ENCODE measurements at regions not wholly inside any gene's neighbourhood (a gene's known extent, or its start where the extent isn't known, plus 50 kb on each side); places are given as distances from the start of the nearest gene placed in this dataset.
"Not testable (repeated sequence)": the region's sequence is repeated elsewhere in the genome, so short reads cannot be mapped to it uniquely, and the experiment has no call there.

DNA sequence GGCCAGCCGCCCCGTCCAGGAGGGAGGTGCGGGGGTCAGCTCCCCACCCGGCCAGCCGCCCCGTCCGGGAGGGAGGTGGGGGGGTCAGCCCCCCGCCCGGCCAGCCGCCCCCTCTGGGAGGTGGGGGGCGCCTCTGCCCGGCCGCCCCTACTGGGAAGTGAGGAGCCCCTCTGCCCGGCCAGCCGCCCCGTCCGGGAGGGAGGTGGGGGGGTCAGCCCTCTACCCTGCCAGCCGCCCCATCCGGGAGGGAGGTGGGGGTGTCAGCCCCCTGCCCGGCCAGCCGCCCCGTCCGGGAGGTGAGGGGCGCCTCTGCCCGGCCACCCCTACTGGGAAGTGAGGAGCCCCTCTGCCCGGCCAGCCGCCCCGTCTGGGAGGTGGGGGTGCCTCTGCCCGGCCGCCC is 61.5 kb upstream of the LMCD1 start:
- H3K9ac ChIP-seq (ENCODE audit: low read length); H3K36me3 ChIP-seq (ENCODE audit: insufficient read depth, low read length): not testable (repeated sequence)

DNA sequence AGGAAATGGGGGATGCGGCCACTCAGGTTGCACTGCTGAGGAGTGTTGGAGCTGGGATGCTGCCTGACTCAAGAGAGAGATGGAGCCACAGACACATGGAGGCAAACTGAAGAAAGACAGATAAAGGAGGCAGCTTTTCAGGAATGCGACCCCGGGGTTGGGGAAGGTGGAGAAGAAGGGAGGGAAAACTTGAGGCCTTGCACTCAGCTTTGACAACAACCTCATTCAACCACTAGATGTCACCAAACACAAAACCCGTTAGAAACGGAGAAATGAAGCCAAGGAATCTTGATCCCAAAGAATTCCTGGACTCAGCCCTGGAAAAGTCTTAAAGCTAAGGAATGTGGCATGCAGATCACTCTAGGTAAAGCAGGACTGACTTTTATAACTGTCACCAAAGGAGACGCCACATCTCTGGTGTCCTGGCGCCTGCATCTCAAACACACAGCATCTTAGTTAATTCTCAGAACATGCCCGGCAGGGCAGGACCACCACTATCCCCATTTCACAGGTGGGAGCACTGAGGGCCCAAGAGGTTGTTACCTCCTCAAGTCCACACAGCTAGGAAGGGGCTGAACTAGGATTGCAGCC is 59.6 kb upstream of the LMCD1 start:
- Histone ChIP-seq H3K4me1 (ENCODE audit: insufficient read depth, low read length) (peaks cover 28% of the 10 kb centered on the region), H3K27me3 (ENCODE audit: control insufficient read depth in 1 of 2, insufficient read depth in 2 of 2, low read length in 2 of 2) (no peaks in the 10 kb centered on the region), H3K9ac (ENCODE audit: low read length) (no peak overlapping the region), H3K9me3 (ENCODE audit: low read length) (no peaks in the 10 kb centered on the region), H3K36me3 (ENCODE audit: insufficient read depth, low read length) (no peaks in the 10 kb centered on the region), H3K4me3 (ENCODE audit: low read depth in 1 of 2, low read length in 2 of 2) (no peak overlapping the region), H3K27ac (ENCODE audit: low read depth, low read length) (no peak overlapping the region)

More for the DNA sequence above, 61.5 kb upstream of the LMCD1 start:
- H3K4me3 ChIP-seq (ENCODE audit: low read depth in 1 of 2, low read length in 2 of 2); H3K27me3 ChIP-seq (ENCODE audit: control insufficient read depth in 1 of 2, insufficient read depth in 2 of 2, low read length in 2 of 2); H3K9me3 ChIP-seq (ENCODE audit: low read length); H3K27ac ChIP-seq (ENCODE audit: low read depth, low read length): not testable (repeated sequence)
- peaks cover 21% of the 10 kb centered on the region for H3K4me1 ChIP-seq (ENCODE audit: insufficient read depth, low read length)

GRCh38 chr3:8442993-8443650 is 58.5 kb upstream of the LMCD1 start:
- no peak overlapping the region for H3K27ac ChIP-seq (ENCODE audit: low read depth, low read length)
- peaks cover 28% of the 10 kb centered on the region for H3K4me1 ChIP-seq (ENCODE audit: insufficient read depth, low read length)
- no peaks in the 10 kb centered on the region for H3K36me3 ChIP-seq (ENCODE audit: insufficient read depth, low read length)
- no peak overlapping the region for H3K4me3 ChIP-seq (ENCODE audit: low read depth in 1 of 2, low read length in 2 of 2)
- no peak overlapping the region for H3K9ac ChIP-seq (ENCODE audit: low read length)
- H3K27me3 ChIP-seq (ENCODE audit: control insufficient read depth in 1 of 2, insufficient read depth in 2 of 2, low read length in 2 of 2): no peaks in the 10 kb centered on the region
- H3K9me3 ChIP-seq (ENCODE audit: low read length): no peaks in the 10 kb centered on the region

DNA sequence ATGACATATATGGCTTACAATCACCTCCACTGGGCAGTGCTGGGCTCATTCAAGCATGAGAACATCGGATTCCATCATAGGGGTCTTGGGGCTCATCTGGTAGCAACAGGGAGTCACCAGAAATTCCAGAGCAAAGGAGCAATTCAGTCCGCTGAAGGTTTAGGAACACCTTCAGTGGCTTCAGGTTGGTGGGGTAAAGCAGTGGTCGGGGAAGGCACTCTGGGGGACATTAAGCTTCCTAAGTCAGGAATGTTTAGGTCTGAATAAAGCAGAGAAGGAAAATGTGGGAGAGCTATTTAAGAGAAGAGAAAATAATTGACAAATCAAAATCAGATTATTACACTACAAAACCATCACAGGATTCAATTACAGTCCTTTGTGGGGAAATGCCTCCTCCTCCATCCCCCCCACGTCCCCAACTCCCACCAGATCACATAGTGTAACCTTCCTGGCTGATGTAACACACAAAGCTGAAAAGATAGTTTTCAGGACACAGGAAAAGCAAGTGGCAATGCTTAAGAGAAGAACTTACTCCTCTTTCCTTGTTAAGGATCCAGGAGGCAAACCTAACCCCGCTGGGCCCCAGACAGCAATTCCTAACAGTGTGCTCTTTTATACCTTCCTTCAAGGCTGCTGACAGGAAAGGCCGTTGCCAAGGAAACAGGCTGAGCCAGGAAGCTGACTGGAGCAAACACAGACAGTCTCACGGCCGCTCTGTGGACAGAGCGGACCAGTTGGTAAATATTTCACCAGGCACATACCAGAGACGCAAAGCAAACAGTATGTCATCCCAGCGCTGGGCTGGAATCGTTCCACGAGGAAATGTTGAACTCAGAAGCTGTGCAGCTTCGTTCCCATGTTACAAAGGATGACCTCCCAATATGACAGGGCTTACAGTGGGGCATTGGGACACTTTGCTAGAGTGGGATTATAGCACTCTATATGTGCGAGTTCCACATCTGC is 57.5 kb upstream of the LMCD1 start:
- no peak overlapping the region for H3K9ac ChIP-seq (ENCODE audit: low read length)
- no peaks in the 10 kb centered on the region for H3K9me3 ChIP-seq (ENCODE audit: low read length)
- H3K4me3 ChIP-seq (ENCODE audit: low read depth in 1 of 2, low read length in 2 of 2): no peak overlapping the region

GRCh38 chr3:8444883-8445282 is 56.7 kb upstream of the LMCD1 start:
- H3K9me3 ChIP-seq (ENCODE audit: low read length): no peaks in the 10 kb centered on the region
- no peak overlapping the region for H3K27ac ChIP-seq (ENCODE audit: low read depth, low read length)
- H3K4me3 ChIP-seq (ENCODE audit: low read depth in 1 of 2, low read length in 2 of 2): no peak overlapping the region
- peaks cover 28% of the 10 kb centered on the region for H3K4me1 ChIP-seq (ENCODE audit: insufficient read depth, low read length)
- H3K9ac ChIP-seq (ENCODE audit: low read length): no peak overlapping the region
- no peaks in the 10 kb centered on the region for H3K36me3 ChIP-seq (ENCODE audit: insufficient read depth, low read length)
- no peaks in the 10 kb centered on the region for H3K27me3 ChIP-seq (ENCODE audit: control insufficient read depth in 1 of 2, insufficient read depth in 2 of 2, low read length in 2 of 2)

More for the DNA sequence above, 57.5 kb upstream of the LMCD1 start:
- H3K27me3 ChIP-seq (ENCODE audit: control insufficient read depth in 1 of 2, insufficient read depth in 2 of 2, low read length in 2 of 2): no peaks in the 10 kb centered on the region
- no peaks in the 10 kb centered on the region for H3K36me3 ChIP-seq (ENCODE audit: insufficient read depth, low read length)
- H3K4me1 ChIP-seq (ENCODE audit: insufficient read depth, low read length): peaks cover 28% of the 10 kb centered on the region
- H3K27ac ChIP-seq (ENCODE audit: low read depth, low read length): no peak overlapping the region

DNA sequence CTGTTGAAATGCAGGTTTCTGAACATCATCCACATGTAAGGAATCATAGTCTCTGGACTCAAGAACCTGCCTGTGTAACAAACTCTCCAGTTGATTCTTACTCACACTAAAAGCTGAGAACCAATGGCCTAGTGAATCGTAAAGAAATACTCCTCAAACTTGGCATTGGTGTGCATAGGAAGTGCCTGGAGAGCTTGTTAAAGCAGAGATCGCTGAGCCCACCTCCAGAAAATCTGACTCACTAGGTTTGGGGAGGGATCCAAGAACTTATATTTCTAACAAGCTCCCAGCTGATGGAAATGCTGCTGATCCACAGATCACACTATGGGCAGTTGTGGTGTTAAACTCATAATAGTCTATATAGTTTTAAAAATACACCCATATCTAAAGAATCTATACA is 55.8 kb upstream of the LMCD1 start:
- Histone ChIP-seq H3K9me3 (ENCODE audit: low read length) (no peaks in the 10 kb centered on the region), H3K4me1 (ENCODE audit: insufficient read depth, low read length) (peaks cover 28% of the 10 kb centered on the region), H3K4me3 (ENCODE audit: low read depth in 1 of 2, low read length in 2 of 2) (no peak overlapping the region), H3K9ac (ENCODE audit: low read length) (no peak overlapping the region), H3K36me3 (ENCODE audit: insufficient read depth, low read length) (no peaks in the 10 kb centered on the region), H3K27me3 (ENCODE audit: control insufficient read depth in 1 of 2, insufficient read depth in 2 of 2, low read length in 2 of 2) (no peaks in the 10 kb centered on the region), H3K27ac (ENCODE audit: low read depth, low read length) (no peak overlapping the region)

DNA sequence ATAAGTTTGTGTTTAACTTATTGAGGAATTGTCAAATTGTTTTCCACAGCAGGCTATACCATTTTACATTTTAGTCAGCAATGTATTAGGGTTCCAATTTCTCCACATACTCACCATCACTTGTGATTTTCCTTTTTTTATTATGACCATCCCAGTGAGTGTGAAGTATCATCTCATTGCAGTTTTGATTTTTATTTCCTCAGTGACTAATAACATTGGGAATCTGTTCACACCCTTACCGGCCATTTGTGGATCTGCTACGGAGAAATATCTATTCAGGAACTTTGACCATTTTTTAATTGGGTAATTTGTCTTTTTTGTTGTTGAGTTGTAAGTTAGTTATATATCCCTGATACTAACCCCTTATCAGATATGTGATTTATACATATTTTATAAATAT is 54.8 kb upstream of the LMCD1 start:
- H3K36me3 ChIP-seq (ENCODE audit: insufficient read depth, low read length): no peaks in the 10 kb centered on the region
- no peak overlapping the region for H3K27ac ChIP-seq (ENCODE audit: low read depth, low read length)
- H3K27me3 ChIP-seq (ENCODE audit: control insufficient read depth in 1 of 2, insufficient read depth in 2 of 2, low read length in 2 of 2): no peaks in the 10 kb centered on the region
- no peaks in the 10 kb centered on the region for H3K9me3 ChIP-seq (ENCODE audit: low read length)
- H3K9ac ChIP-seq (ENCODE audit: low read length): no peak overlapping the region
- peaks cover 28% of the 10 kb centered on the region for H3K4me1 ChIP-seq (ENCODE audit: insufficient read depth, low read length)
- no peak overlapping the region for H3K4me3 ChIP-seq (ENCODE audit: low read depth in 1 of 2, low read length in 2 of 2)

GRCh38 chr3:8450618-8451017 is 51.0 kb upstream of the LMCD1 start:
- no peaks in the 10 kb centered on the region for H3K9me3 ChIP-seq (ENCODE audit: low read length)
- no peak overlapping the region for H3K9ac ChIP-seq (ENCODE audit: low read length)
- no peak overlapping the region for H3K4me3 ChIP-seq (ENCODE audit: low read depth in 1 of 2, low read length in 2 of 2)
- peaks cover 3% of the 10 kb centered on the region for H3K4me1 ChIP-seq (ENCODE audit: insufficient read depth, low read length)
- H3K27ac ChIP-seq (ENCODE audit: low read depth, low read length): no peak overlapping the region
- no peaks in the 10 kb centered on the region for H3K36me3 ChIP-seq (ENCODE audit: insufficient read depth, low read length)
- no peaks in the 10 kb centered on the region for H3K27me3 ChIP-seq (ENCODE audit: control insufficient read depth in 1 of 2, insufficient read depth in 2 of 2, low read length in 2 of 2)

- H3K27me3 ChIP-seq (ENCODE audit: control insufficient read depth in 1 of 2, insufficient read depth in 2 of 2, low read length in 2 of 2): no peaks in the 10 kb centered on the region
Measured at GRCh38 chr3:8451696-8452095, 49.9 kb upstream of the LMCD1 start.

More at GRCh38 chr3:8451696-8452095, 49.9 kb upstream of the LMCD1 start:
- Histone ChIP-seq H3K27ac (ENCODE audit: low read depth, low read length) (no peak overlapping the region), H3K36me3 (ENCODE audit: insufficient read depth, low read length) (no peaks in the 10 kb centered on the region), H3K9me3 (ENCODE audit: low read length) (no peaks in the 10 kb centered on the region), H3K4me1 (ENCODE audit: insufficient read depth, low read length) (no peaks in the 10 kb centered on the region), H3K4me3 (ENCODE audit: low read depth in 1 of 2, low read length in 2 of 2) (no peak overlapping the region), H3K9ac (ENCODE audit: low read length) (no peak overlapping the region)
